Coronary artery (tissue), 2 donors: ENCODE measurements at regions not wholly inside any gene's neighbourhood (a gene's known extent, or its start where the extent isn't known, plus 50 kb on each side); places are given as distances from the start of the nearest gene placed in this dataset.
A peak's percentile ranks its signal among the peaks of the same experiment; 100 is the strongest.

Experiments used
- DNase-seq: peaks from one replicate; pipeline ENCODE4 v3.0.0-alpha.2; 2017; ENCODE audit warnings: low spot score
- H3K27ac ChIP-seq, 2 donors: fragments of 200-600 bp; sonication (generic); one replicate each; pipeline ENCODE4 v1.5.1; 2016 to 2019
- H3K4me3 ChIP-seq: fragments of 200-600 bp; sonication (generic); 2 replicates; pipeline ENCODE4 v1.5.1; 2016; ENCODE audit warnings: mild to moderate bottlenecking, moderate library complexity
- TF ChIP-seq, protein P1 (sequence below): fragments of 200-600 bp; sonication (generic); IDR thresholded peaks from one replicate; pipeline ENCODE4 v1.5.1; 2019; ENCODE audit warnings: antibody characterized with exemption

- no peak overlapping the region for H3K4me3 ChIP-seq
- H3K27ac ChIP-seq, result peak overlapping the region in 1 of 2 donors; percentile 65
- TF ChIP-seq, protein P1, sequence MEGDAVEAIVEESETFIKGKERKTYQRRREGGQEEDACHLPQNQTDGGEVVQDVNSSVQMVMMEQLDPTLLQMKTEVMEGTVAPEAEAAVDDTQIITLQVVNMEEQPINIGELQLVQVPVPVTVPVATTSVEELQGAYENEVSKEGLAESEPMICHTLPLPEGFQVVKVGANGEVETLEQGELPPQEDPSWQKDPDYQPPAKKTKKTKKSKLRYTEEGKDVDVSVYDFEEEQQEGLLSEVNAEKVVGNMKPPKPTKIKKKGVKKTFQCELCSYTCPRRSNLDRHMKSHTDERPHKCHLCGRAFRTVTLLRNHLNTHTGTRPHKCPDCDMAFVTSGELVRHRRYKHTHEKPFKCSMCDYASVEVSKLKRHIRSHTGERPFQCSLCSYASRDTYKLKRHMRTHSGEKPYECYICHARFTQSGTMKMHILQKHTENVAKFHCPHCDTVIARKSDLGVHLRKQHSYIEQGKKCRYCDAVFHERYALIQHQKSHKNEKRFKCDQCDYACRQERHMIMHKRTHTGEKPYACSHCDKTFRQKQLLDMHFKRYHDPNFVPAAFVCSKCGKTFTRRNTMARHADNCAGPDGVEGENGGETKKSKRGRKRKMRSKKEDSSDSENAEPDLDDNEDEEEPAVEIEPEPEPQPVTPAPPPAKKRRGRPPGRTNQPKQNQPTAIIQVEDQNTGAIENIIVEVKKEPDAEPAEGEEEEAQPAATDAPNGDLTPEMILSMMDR, result no peak
- DNase-seq, result no peak
Measured at GRCh38 chr15:61558172-61559136, 329.4 kb upstream of the RORA start.

- DNase-seq, result no peak
- no peak overlapping the region for H3K4me3 ChIP-seq
- TF ChIP-seq, protein P1, result no peak
- no peak overlapping the region for H3K27ac ChIP-seq
Measured at GRCh38 chr15:61556037-61556648, 327.0 kb upstream of the RORA start.

- Histone ChIP-seq H3K27ac (no peak overlapping the region), H3K4me3 (no peak overlapping the region)
- DNase-seq, result no peak
- TF ChIP-seq, protein P1, result no peak
Measured at GRCh38 chr15:61549727-61550126, 320.6 kb upstream of the RORA start.

- no peak overlapping the region for H3K4me3 ChIP-seq
- TF ChIP-seq, protein P1, result no peak
Measured at GRCh38 chr15:61545763-61546162, 316.7 kb upstream of the RORA start.

GRCh38 chr15:61541516-61541915 lies 312.4 kb upstream of the RORA start:
- DNase-seq, result no peak
- no peak overlapping the region for H3K4me3 ChIP-seq
- no peak overlapping the region for H3K27ac ChIP-seq

More at GRCh38 chr15:61545763-61546162, 316.7 kb upstream of the RORA start:
- DNase-seq, result no peak
- H3K27ac ChIP-seq, result no peak overlapping the region

DNA sequence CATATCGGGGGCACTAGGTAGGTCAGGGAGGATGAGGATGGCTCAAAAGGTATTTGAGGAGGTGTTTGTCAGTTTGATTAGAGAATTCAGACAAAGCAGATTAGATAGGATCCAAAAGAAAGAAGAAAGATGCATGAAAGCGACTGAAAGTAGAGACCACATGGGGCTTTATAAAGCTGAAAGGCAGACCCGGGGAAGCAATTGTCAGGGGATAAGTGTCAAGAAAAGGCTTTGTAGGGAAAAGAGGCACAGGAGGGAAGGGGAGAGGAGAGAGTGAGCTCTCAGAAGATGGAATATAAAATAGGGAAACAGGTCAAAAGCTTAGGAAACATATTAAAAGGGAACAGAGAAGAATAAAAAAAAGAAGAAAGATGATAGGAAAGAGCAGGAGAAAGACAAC lies 308.2 kb upstream of the RORA start:
- TF ChIP-seq, protein P1, result no peak
- H3K4me3 ChIP-seq, result no peak overlapping the region
- no peak for DNase-seq

More at GRCh38 chr15:61541516-61541915, 312.4 kb upstream of the RORA start:
- TF ChIP-seq, protein P1, result no peak

More for the DNA sequence above, 308.2 kb upstream of the RORA start:
- H3K27ac ChIP-seq, result no peak overlapping the region
